Skeletal muscle tissue (tissue), 3 donors: ENCODE measurements at regions not wholly inside any gene's neighbourhood (a gene's known extent, or its start where the extent isn't known, plus 50 kb on each side); places are given as distances from the start of the nearest gene placed in this dataset.

Source experiments
- H3K27ac ChIP-seq: one replicate; pipeline ENCODE4 v1.7.0; 2013; ENCODE audit warnings: mild to moderate bottlenecking, low read depth, low read length, inconsistent platforms
- H3K27me3 ChIP-seq, 3 donors: one replicate each; pipeline ENCODE4 v1.7.0; 2013; ENCODE audit warnings: low read length in 3 of 3; ENCODE audit not compliant: control insufficient read depth in 3 of 3, insufficient read depth in 3 of 3
- H3K36me3 ChIP-seq, 3 donors: one replicate each; pipeline ENCODE4 v1.7.0; 2013; ENCODE audit warnings: low read length in 3 of 3; ENCODE audit not compliant: control insufficient read depth in 3 of 3, insufficient read depth in 3 of 3
- H3K4me1 ChIP-seq, 3 donors: one replicate each; pipeline ENCODE4 v1.7.0; 2013; ENCODE audit warnings: low read length in 3 of 3, mild to moderate bottlenecking in 3 of 3; ENCODE audit not compliant: control insufficient read depth in 3 of 3, insufficient read depth in 3 of 3
- H3K4me3 ChIP-seq, 3 donors: one replicate each; pipeline ENCODE4 v1.7.0; 2013; ENCODE audit warnings: low read length in 3 of 3
- H3K9ac ChIP-seq, 3 donors: one replicate each; pipeline ENCODE4 v1.7.0; 2013; ENCODE audit warnings: low read length in 3 of 3, mild to moderate bottlenecking in 3 of 3, moderate library complexity in 2 of 3, low read depth in 1 of 3
- H3K9me3 ChIP-seq, 3 donors: one replicate each; pipeline ENCODE4 v1.7.0; 2013; ENCODE audit warnings: low read length in 3 of 3; ENCODE audit not compliant: control insufficient read depth in 3 of 3
- donor health status: Osteomylitis.

DNA sequence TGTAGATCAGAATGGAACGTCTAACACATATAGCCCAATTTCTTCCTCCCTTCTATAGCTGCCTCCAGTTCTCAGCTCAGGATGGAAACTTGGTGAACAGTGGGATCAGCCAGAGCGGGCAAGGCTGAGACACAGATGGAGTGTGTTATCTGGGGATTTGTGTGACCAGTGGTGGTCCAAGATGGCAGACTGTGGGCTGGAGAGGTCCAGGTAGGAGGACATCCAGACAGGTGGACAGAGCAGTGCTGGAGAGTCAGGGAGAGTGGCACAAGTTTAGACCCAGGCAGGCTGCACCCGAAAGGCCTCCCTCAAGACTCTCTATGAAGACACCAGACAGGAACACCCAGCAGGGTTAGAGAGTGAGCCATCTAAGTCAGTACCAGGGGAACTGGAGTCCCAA, 116.1 kb upstream of the CPSF6 start:
- no peaks in the 10 kb centered on the region for H3K4me1 ChIP-seq

GRCh38 chr12:69123919-69124638, 115.3 kb upstream of the CPSF6 start:
- no peaks in the 10 kb centered on the region for H3K4me1 ChIP-seq
- no peak overlapping the region for H3K4me3 ChIP-seq
- no peaks in the 10 kb centered on the region for H3K27me3 ChIP-seq
- H3K27ac ChIP-seq: no peak overlapping the region
- no peak overlapping the region for H3K9ac ChIP-seq
- no peaks in the 10 kb centered on the region for H3K9me3 ChIP-seq
- H3K36me3 ChIP-seq: no peaks in the 10 kb centered on the region

More for the DNA sequence above, 116.1 kb upstream of the CPSF6 start:
- Histone ChIP-seq H3K27me3 (no peaks in the 10 kb centered on the region), H3K27ac (no peak overlapping the region), H3K9ac (no peak overlapping the region), H3K36me3 (no peaks in the 10 kb centered on the region), H3K9me3 (no peaks in the 10 kb centered on the region), H3K4me3 (no peak overlapping the region)

- Histone ChIP-seq H3K27ac (no peak overlapping the region), H3K36me3 (no peaks in the 10 kb centered on the region), H3K9ac (no peak overlapping the region), H3K9me3 (no peaks in the 10 kb centered on the region), H3K4me1 (no peaks in the 10 kb centered on the region), H3K4me3 (no peak overlapping the region), H3K27me3 (peaks cover 0 to 3% (median 0%) of the 10 kb centered on the region in 3 donors)
Measured at GRCh38 chr12:69129017-69129416, 110.4 kb upstream of the CPSF6 start.

DNA sequence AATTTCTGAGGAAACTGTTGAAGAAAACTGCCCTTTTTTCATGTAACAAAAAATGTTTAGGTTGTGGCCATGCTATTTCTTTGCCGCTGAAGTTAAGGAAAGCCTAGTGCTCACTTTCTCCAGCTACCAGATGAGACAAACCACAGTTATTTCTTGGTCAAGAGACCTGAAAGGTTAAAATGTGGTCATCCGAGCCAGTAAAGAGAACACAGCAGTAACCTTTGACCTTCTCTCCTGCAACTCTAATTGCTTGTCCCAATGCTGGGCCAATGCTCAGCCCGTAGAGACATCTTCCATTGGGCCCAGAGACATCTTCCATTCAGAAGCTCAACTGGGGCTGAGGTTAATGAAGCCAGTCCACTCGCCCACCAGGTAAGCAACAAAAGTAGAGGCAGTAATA, 109.8 kb upstream of the CPSF6 start:
- H3K27me3 ChIP-seq: peaks cover 0 to 3% (median 0%) of the 10 kb centered on the region in 3 donors
- H3K9me3 ChIP-seq: no peaks in the 10 kb centered on the region
- no peak overlapping the region for H3K4me3 ChIP-seq
- H3K9ac ChIP-seq: no peak overlapping the region
- no peaks in the 10 kb centered on the region for H3K4me1 ChIP-seq
- H3K36me3 ChIP-seq: no peaks in the 10 kb centered on the region
- H3K27ac ChIP-seq: no peak overlapping the region

DNA sequence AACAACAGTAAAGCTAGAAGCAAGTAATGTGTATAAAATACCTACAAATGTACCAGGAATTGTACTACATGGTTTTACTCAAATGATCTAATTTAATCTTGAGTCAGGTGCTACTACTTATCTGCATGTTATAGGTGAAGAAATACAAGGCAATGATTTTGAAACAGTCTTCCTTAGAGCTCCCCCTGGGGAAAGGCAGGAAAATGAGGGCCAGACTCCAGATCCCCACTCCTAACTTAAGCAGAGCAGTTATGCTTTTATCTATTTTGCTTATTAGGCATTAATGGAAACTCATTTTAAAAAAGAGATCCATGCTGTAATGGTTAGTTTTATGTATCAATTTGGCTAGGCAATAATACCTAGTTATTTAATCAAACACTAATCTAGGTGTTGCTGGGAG, 109.3 kb upstream of the CPSF6 start:
- Histone ChIP-seq H3K9ac (no peak overlapping the region), H3K36me3 (no peaks in the 10 kb centered on the region), H3K27ac (no peak overlapping the region), H3K27me3 (peaks cover 0 to 3% (median 0%) of the 10 kb centered on the region in 3 donors), H3K9me3 (no peaks in the 10 kb centered on the region), H3K4me3 (no peak overlapping the region), H3K4me1 (no peaks in the 10 kb centered on the region)

- Histone ChIP-seq H3K36me3 (no peaks in the 10 kb centered on the region), H3K4me3 (no peak overlapping the region), H3K9ac (no peak overlapping the region), H3K9me3 (no peaks in the 10 kb centered on the region), H3K27ac (no peak overlapping the region), H3K4me1 (no peaks in the 10 kb centered on the region), H3K27me3 (peaks cover 0 to 3% (median 0%) of the 10 kb centered on the region in 3 donors)
Measured at GRCh38 chr12:69131077-69131476, 108.3 kb upstream of the CPSF6 start.

DNA sequence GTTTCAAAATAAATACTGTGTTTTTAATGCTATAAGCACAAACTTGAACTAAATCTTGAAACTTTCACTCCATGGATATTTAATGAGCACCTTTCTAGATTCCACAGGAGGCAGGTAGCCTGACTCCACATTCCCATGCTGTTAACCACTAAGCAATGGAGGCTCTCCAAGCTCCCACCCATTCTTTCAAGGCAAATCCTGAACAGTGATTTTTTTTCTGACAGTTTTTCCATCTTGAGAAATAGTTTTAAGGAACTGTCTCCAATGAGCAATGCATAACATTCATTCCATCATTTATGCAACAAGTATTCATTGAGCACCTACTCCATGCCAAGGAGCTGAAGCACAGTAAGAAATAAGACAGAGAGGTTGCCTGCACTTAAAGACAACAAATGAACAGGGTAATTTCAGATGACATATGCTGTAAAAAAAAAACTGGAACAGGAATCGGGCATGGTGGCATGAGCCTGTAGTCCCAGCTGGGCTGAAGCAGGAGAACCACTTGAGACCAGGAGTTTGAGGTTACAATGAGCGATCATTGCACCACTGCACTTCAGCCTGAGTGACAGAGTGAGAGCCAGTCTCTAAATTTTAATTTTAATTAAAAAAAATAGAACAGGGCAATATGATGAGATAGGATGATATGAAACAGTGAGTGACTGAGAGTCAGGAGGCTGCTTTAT, 102.3 kb upstream of the CPSF6 start:
- Histone ChIP-seq H3K36me3 (no peaks in the 10 kb centered on the region), H3K4me1 (no peaks in the 10 kb centered on the region), H3K9ac (no peak overlapping the region), H3K27ac (no peak overlapping the region), H3K27me3 (peaks cover 0 to 3% (median 0%) of the 10 kb centered on the region in 3 donors), H3K9me3 (peaks cover 0 to 2% (median 0%) of the 10 kb centered on the region in 3 donors), H3K4me3 (no peak overlapping the region)

DNA sequence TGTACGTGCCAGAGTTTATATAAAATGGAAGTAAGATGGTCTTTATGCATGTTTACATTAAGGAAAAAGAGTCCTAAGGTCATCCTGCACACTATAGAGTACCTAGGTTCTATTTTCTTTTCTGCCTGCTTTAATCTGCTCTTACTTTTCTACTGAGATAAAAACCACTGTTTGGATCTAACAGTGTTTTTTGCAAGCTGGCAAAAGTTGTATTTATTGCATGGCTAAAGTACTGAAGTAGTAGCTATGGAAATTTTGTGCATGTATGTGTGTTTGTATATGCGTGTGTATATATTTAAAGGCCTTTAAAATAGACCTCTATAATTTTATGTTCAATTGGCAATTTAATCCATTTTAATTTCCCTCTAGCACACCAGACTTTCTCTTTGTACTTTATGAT, 98.3 kb upstream of the CPSF6 start:
- Histone ChIP-seq H3K9ac (no peak overlapping the region), H3K27ac (no peak overlapping the region), H3K27me3 (no peaks in the 10 kb centered on the region), H3K4me1 (no peaks in the 10 kb centered on the region), H3K4me3 (no peak overlapping the region), H3K36me3 (no peaks in the 10 kb centered on the region), H3K9me3 (peaks cover 0 to 2% (median 0%) of the 10 kb centered on the region in 3 donors)

- Histone ChIP-seq H3K36me3 (no peaks in the 10 kb centered on the region), H3K4me3 (no peak overlapping the region), H3K27ac (no peak overlapping the region), H3K9me3 (no peaks in the 10 kb centered on the region), H3K27me3 (no peaks in the 10 kb centered on the region), H3K9ac (no peak overlapping the region), H3K4me1 (no peaks in the 10 kb centered on the region)
Measured at GRCh38 chr12:69149270-69149669, 90.1 kb upstream of the CPSF6 start.

DNA sequence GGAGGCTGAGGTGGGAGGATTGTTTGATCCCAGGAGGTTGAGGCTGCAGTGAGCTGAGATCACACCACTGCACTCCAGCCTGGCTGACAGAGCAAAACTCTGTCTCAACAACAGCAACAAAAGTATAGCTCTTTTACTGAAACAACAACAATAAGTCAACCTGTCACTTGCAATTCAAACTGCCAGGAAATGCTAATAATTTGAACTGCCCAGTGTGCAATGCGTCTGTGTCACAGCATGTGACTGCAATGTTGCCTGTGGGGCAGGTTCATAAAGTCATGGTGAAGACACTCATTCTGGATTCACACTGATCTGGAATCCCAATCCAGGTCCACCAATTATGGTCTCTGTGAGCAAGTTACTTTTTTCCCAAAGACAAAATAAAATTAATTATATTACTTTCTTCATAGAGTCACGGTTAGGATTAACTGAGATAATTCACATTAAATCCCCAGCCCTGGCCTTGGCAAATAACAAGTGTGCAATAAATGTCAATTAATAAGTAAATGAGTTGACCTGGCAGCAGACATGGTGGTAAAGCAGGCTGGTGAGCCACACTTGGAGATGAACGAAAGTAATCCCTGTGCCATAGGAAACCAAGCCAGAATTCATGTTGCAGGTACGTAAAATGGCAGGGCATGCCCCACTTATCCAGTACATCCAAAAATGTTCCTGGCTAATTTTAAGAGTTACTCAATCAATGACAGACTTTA, 89.1 kb upstream of the CPSF6 start:
- H3K9me3 ChIP-seq: no peaks in the 10 kb centered on the region
- H3K27me3 ChIP-seq: no peaks in the 10 kb centered on the region
- H3K27ac ChIP-seq: no peak overlapping the region
- H3K4me3 ChIP-seq: no peak overlapping the region
- H3K36me3 ChIP-seq: no peaks in the 10 kb centered on the region
- H3K4me1 ChIP-seq: no peaks in the 10 kb centered on the region
- H3K9ac ChIP-seq: no peak overlapping the region
